ENCODE measurements at regions not wholly inside any gene's neighbourhood (a gene's known extent, or its start where the extent isn't known, plus 50 kb on each side); places are given as distances from the start of the nearest gene placed in this dataset.
"Not testable (repeated sequence)": the region's sequence is repeated elsewhere in the genome, so short reads cannot be mapped to it uniquely, and the experiment has no call there.

DNA sequence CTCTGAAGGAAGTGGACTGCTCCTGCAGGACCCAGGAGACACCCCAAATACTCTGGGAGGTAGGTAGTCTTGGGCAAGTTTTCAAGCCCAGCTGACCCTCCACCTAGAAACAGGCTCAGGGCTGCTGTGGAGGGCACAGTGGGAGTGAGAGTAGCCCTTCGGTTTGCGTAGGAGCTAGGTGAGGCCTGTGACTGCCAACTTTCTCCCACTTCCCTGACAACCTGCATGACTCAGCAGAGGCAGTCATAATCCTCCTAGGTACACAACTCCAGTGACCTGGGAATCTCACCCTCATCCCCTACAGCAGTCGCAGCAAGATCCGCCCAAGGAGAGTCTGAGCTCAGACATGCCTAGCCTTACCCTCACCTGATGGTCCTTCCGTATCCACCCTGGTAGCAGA, 439.1 kb downstream of the CNTNAP4 start:
- TF ChIP-seq, protein P1, sequence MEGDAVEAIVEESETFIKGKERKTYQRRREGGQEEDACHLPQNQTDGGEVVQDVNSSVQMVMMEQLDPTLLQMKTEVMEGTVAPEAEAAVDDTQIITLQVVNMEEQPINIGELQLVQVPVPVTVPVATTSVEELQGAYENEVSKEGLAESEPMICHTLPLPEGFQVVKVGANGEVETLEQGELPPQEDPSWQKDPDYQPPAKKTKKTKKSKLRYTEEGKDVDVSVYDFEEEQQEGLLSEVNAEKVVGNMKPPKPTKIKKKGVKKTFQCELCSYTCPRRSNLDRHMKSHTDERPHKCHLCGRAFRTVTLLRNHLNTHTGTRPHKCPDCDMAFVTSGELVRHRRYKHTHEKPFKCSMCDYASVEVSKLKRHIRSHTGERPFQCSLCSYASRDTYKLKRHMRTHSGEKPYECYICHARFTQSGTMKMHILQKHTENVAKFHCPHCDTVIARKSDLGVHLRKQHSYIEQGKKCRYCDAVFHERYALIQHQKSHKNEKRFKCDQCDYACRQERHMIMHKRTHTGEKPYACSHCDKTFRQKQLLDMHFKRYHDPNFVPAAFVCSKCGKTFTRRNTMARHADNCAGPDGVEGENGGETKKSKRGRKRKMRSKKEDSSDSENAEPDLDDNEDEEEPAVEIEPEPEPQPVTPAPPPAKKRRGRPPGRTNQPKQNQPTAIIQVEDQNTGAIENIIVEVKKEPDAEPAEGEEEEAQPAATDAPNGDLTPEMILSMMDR (IDR thresholded peaks at IDR 0.05; ENCODE audit: insufficient read depth, low read depth, low read length) = not testable (repeated sequence)
- TF ChIP-seq EZH2 (IDR thresholded peaks at IDR 0.05; ENCODE audit: insufficient read depth, low read length) = not testable (repeated sequence)

Data from astrocyte (in vitro differentiated cells and primary cell).